DMS153 (cell line): ENCODE measurements at regions not wholly inside any gene's neighbourhood (a gene's known extent, or its start where the extent isn't known, plus 50 kb on each side); places are given as distances from the start of the nearest gene placed in this dataset.
"Not testable (repeated sequence)": the region's sequence is repeated elsewhere in the genome, so short reads cannot be mapped to it uniquely, and the experiment has no call there.

ENCODE experiments used
- DNase-seq: peaks from one replicate; lab custom pipeline; 2025; lab: John Stamatoyannopoulos, UW

DNA sequence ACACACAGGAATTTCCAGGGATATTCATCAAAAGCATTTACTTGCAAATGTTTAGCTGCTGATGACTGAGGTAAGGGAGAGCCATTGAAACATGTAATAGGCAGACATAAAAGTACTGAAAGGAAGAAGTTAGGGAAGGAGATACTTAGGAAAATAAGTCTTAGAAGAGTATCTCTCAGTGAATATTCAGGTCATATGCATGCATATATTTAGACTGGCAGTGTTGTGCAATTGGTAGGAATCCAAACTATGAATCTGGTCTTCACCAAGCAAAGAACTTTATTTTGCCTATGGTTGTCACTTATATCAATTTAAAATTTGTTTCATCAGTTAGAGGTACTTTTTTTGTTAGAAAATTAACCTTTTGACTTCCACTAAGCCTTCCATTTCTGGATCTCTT is 1490.7 kb downstream of the SUCLG1 start:
- DNase-seq, result no peak

DNA sequence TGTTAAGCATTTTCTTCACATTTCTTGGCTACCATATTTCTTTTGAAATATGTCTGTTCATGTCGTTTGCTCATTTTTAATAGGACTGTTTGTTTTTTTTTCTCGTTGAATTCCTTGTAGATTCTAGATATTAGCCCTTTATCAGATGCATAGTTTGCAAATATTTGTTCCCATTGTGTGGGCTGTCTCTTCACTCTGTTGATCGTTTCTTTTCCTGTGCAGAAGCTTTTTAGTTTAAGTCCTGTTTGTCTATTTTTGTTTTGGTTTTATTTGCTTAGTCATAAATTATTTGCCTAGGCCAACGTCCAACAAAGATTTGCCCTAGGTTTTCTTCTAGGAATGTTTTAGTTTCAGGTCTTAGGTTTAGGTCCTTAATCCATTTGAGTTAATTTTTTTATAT is 1494.7 kb downstream of the SUCLG1 start:
- DNase-seq, result no peak

DNA sequence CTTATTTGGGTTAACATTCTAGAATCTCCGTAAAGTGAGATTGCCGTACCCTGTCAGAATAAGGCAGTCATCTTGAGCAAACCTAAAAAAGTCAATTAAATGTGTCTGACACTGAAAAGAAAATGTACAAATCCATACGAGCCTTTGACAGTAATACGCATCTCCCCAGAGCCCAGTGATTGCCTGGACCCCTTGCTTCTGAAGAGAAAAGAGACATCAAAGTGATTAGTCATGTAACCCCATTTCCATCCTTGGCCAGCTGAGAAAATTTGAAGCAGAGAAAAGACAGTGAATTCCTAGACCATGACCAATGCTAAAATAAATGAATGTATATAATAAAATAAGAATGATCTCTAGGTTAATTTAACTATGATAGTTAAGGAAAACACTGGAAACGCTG is 1499.4 kb downstream of the SUCLG1 start:
- no peak for DNase-seq

DNA sequence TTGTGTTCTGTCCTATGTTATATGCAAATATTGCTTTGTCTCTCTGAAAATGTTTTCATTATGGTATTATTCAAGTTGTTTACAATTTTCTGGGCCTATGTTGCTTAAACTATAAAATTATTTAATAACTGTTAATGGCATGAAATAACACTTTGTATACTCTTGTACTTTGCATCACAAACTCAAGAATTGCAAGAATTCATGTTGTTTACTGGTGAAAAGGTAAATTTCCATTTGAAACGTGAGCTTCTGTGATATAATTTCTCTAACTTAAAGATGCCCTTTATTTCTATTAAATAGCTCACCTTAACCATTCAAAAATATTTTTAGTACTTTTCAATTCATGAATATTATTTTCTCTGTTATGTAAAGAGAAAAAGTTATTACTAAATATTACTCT is 1504.2 kb downstream of the SUCLG1 start:
- no peak for DNase-seq

DNA sequence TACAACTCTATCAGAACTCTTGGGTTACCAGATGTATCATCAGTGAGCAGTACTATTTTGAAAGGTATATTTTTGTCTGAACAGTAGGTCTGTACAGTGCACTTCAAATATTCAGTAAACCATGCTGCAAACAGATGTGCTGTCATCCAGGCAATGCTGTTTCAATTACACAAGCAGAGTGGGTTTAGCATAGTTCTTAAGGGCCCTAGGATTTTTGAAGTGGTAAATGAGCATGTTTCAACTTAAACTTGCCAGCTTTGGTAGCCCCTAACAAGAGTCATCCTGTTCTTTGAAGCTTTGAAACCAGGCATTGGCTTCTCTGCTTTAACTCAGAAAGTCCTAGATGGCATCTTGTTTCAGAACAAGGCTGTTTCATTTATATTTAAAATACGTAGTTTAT is 1519.9 kb downstream of the SUCLG1 start:
- no peak for DNase-seq

DNA sequence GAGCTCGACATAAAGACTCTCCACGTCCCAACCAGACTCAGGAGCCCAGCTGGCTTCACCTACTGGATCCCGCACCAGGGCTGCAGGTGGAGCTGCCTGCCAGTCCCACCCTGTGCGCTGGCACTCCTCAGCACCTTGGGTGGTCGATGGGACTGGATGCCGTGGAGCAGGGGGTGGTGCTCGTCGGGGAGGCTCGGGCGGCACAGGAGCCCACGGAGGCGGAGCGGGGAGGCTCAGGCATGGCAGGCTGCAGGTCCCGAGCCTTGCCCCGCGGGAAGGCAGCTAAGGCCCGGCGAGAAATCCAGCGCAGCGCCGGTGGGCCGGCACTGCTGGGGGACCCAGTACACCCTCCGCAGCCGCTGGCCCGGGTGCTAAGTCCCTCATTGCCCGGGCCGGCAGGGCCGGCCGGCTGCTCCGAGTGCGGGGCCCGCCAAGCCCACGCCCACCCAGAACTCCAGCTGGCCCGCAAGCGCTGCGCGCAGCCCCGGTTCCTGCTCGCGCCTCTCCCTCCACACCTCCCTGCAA is 1520.7 kb downstream of the SUCLG1 start:
- not testable (repeated sequence) for DNase-seq

DNA sequence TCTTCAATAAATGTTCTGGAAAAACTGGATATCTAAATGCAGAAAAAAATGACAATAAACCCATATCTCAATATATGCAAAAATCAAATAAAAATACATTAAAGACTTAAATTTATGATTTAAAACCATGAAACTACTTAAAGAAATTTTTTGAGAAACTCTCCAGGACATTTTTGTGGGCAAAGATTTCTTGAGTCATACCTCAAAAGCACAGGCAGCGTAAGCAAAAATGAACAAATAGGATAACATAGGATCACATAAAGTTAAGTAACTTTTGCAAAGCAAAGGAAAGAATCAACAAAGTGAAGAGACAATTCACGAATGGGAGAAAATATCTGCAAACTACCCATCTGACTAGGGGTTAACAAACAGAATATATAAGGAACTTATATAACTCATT is 1545.5 kb downstream of the SUCLG1 start:
- DNase-seq, result no peak

DNA sequence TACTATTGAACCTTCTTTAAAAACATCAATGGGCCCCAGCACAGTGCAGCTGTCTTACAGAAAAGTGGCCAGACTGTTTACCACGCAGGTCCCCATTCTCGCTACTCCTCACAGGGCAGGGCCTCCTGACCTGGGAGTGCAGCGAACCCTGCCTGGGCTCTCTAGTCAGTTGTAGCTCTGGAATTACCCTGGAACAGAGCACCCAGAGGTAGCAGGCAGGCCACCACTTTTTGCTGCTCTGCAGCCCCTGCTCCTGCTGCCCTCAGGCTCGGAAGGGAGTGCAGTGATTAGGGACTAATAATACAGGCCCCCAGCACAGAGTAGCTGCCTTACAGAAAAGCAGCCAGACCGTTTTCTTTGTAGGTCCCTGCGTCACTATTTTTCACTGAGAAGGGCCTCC is 1563.0 kb downstream of the SUCLG1 start:
- no peak for DNase-seq

DNA sequence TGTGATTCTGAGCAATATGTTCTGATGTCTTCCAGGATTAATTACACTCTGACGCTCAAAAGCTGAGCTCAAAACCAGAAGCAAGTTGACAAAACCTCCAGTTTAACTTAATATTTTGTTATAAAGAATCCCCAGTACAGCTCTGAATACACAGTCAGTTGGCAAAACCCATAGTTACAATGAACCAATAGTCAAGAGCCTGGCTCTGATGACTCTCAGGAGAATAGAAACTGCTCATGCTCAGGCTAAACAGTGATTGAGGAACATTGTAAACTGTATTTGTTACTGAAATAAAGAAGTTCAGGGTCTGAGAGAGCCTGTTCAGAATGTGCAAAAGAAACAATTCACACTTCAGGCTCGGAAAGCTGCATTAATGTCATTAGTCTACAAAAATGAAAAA is 1565.9 kb downstream of the SUCLG1 start:
- DNase-seq, result no peak

DNA sequence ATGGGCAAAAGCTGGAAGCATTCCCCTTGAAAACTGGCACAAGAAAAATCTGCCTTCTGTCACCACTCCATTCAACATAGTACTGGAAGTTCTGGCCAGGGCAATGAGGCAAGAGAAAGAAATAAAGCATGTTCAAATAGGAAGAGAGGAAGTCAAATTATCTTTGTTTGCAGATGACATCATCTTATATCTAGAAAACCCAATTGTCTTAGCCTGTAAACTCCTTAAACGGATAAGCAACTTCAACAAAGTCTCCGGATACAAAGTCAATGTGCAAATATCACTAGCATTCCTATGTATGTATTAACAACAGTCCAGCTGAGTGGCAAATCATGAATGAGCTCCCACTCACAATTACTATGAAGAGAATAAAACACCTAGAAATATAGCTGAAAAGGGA is 1579.3 kb downstream of the SUCLG1 start:
- DNase-seq, result no peak

DNA sequence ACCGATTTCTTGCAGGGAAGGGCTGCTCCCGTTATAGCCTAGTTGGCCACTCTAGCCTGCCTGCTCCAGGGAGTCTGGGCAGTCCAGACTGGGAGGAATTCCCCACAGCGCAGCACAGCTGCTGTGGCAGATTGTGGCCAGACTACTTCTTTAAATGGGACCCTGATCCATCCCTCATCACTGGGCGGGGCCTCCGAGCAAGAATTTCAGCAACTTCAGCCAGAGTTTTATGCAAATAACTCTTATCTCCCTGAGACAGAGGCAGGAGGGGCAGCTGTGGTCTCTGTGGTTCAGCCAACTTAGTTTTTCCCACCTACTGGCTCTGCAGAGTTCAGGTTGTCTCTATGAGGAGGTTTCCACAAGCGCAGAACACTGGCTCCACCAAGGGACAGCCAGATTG is 1583.2 kb downstream of the SUCLG1 start:
- no peak for DNase-seq

DNA sequence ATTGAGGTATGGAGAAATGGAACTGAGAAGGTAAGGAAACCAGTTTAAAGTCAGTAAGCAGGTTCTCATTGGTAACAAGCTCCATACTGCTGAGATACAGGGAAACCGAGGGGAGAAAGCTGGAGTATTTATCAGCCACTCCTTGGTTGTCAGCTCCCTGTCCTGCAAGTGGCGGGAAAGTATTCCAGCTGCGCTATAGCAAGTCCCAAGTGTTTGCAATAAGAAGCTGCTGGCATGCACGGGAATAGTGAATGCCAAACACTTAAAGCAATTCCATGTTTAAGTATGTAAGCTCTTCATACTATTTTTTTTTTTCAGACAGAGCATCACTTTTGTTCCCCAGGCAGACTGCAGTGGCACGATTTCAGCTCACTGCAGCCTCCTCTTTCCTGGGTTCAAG is 1601.1 kb downstream of the SUCLG1 start:
- no peak for DNase-seq

DNA sequence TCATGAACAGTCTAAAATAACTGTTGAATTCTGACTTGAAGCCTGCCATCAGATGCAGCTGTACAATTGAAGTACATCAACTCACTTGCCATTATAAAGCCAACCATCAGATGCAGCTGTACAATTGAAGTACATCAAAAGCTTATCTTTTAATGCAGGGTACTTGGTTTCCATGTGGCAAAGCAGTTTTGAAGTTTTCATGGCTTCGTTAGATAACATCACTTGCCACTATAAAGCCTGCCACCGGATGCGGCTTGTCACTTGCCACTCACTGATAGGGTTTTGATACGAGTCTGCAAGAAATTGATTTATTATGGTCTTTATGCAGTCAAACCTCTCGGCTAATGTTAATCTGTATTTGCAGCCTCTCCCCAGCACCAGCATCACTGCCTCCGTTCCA is 1605.8 kb downstream of the SUCLG1 start:
- no peak for DNase-seq

DNA sequence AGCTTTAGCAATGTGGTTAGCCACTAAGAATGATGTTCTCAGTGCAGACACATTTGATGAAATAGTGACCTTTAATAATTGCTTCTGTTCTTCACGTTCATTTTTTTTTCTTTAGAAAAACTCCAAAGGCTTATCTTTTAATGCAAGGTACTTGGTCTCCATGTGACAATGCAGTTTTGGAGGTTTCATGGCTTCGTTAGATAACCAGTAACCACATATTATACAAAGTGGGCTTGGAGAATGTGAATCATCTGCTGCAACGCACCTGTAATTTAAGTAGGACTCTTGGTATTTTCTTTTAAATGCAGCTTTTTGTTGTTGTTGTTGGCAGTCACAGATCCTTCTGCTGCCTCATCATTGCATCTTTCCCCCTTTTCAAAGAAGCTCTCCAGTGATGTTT is 1606.3 kb downstream of the SUCLG1 start:
- no peak for DNase-seq

DNA sequence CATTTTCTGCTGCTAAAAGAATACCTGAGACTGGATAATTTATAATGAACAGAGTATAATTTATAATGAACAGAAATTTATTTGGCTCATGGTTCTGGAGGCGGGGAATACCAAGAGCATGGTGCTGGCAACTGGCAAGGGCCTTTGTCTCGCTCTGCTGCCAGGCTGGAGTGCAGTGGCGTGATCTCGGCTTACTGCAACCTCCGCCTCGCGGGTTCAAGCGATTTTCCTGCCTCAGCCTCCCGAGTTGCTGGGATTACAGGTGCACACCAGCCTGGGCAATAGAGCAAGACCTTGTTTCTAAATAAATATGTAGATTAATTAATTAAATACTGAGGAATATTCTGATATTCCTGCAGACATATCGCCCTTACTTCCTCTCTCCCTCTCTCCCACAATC is 1610.8 kb downstream of the SUCLG1 start:
- DNase-seq, result no peak

DNA sequence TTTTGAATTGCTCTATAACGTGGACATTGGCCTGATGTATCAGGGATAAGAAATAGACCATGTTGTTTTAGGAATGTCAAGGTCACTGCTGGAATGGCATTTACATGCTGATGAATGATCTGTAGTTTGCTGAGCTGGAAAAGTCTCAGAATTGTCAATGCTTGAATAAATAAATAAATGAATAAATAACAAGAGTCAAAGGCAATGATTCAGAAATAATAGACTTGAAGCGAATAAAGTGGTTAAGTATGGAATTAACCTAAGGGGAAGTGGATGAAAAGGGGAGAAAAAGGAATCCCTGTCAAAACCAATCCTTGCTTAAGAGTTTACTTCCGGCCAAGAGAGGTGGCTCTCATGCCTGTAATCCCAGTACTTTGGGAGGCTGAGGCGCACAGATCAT is 1620.0 kb downstream of the SUCLG1 start:
- DNase-seq, result no peak

DNA sequence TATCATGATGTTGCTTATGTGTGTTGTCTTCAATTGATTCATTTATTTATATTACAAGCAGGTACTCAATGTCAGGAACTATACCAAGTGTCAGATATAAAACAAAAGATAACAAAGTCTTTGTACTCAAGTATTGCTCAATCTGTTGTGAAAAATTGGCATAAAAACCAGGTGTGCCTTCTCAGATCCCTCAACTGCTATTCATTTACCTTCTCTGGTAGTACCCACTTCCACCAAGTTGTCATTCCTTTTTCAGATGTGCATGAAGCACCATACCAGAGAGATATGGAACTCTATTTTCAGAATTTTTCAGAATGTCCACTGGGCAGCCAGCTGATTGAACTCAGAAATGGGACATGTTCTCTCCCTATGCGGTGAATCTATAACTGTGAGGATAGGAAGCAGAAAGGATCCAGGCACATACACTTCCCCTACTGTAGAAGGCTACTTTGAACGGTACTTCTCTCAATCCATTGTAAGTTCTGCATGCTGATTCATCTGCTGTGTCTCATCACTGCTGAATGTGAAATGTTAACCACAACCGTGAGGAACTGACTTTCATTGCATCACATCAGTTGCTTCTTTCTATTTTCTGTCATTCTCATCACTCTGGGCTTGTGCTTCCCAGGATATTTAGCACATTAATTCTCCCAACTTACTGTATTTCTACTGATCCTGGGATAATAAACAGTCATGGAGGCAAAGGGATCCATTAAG is 1621.3 kb downstream of the SUCLG1 start:
- no peak for DNase-seq

DNA sequence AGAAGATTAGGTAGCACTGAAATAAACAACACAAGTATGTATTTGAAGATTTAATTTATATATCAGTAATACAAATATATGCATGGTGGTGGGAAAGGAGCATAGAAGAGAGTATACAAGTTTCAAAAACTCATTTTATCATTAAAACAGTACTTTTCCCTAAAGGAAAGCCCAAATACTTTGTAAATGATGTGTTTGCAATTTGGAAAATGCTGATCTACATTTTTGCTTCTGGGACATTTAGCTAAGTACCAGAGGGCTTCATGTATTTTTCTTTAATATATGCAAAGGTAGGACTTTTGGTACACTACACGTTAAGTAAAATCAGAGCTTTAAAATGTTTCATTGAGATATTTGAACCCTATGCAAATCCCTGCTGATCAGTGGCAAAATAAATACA is 1624.2 kb downstream of the SUCLG1 start:
- no peak for DNase-seq

DNA sequence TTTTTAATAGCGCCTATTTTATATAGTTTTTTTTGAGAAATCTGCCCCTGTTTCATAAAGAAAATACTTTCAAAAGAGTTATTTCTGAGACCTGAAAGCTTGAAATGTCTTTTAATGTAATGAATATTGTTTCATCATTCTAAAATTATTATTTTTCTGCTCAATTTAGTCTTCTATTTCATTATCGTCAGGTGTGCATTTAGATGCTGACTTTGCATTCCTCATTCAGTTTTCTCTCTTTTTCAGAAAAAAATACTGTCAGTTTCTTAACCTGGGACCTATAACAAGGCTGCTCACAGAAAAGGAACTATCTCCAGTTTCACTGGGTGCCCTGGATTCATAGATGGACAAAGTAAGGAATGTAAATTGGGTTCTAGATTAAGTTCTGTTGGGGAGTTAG is 1631.7 kb downstream of the SUCLG1 start:
- DNase-seq, result no peak

DNA sequence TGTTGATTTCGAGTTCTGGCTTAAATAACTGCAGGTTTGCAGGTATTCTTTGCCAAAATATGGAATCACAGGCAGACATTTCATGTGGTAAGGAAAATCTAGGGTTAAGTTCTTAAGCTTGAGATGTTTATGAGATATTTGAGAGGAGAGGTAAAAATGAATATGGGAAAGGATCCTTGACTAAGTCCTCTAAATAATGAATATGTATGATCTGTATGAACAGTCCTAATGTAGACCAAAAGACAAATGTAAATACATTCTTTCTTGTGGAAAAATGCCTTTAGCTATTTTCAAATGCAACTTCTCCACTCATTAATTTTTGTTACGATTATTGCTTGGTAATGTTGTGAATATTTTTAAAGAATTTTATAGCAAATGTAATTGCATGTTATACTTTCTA is 1632.6 kb downstream of the SUCLG1 start:
- no peak for DNase-seq

DNA sequence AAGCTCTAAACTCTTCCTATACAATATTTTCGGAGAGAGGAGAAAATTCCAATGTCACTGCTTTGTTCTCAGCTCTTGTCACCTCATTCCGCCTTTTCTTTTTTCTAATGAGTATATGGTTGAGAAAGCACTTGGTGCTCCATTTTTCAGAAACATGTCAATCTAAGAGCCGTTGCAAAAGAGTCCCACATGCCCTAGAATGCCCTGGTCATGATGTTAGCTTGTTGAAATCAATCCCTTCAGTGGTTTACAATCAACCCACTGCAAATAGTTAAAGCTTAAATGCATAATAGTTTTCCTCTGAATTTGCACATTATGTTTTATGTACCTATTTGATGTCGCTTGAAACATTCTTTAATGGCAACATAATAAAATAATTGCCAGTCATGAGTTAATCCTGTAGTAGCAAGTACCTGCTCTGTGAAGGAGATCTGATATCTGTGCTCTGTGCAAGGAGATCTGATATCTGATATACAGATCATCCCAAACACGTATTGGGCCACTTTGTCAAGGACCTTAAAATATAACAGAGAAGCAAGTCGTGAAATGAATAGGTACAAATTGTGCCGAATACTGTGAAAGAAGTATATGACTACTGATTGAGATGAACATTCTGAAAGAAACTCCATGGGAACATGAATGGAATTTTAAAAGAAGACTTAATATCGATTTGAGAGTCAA is 1633.5 kb downstream of the SUCLG1 start:
- no peak for DNase-seq

DNA sequence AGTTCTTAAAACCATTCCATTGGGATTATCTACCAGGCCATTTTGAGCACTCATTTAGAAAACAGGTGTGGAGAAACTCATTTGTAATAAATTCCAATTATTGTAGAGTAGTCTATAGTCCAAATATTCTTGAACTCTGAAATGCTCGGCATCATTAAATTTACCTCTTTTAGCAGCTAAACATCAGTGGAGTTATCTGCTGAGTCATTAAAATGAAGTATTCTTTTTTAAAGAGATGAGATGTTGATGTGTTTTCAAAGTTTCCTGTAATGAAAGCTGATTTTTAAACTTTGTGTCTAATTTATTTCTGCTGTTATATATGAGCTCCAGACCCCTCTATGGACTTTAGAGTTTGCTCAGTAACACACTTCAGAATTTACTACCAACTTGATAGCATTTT is 1635.2 kb downstream of the SUCLG1 start:
- DNase-seq, result no peak

DNA sequence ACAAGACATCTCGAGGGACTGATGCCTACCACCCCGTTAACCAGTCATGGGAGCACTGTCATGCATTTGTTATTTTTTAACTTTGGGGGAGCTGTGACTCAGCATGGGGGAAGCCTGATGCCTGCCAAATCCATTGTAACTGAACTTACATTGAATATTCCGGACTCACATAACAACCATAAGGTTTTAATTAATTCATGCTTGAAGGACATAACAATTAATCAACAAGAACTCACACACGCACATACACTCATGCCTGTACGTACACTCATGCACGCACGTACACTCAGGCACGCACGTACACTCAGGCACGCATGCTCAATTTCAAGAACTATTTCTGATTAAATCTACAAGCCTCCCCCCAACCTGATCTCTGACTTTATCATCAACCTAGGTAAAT is 1639.1 kb downstream of the SUCLG1 start:
- DNase-seq, result no peak

DNA sequence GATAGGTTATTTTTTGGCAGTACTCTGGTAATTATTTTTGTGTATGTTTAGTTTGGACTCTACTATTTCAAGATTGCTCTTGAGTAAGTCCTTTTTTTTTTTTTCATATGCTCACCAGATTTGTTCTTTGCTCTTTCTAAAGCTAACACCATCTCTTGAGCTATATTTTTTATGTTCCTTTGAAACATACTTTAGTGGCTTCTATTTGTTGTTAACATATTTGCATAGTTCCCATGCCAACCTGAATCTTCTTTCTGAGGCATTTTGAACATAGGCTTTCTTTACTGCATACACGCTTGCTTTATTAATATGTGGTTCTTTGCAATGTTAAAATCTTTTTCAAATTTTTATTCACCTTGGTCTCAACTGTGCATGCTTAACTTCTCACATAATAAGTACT is 1644.9 kb downstream of the SUCLG1 start:
- DNase-seq, result no peak
